ENCODE measurements at regions not wholly inside any gene's neighbourhood (a gene's known extent, or its start where the extent isn't known, plus 50 kb on each side); places are given as distances from the start of the nearest gene placed in this dataset.
"Not testable (repeated sequence)": the region's sequence is repeated elsewhere in the genome, so short reads cannot be mapped to it uniquely, and the experiment has no call there.

GRCh38 chr15:70235347-70235746 is 137.6 kb upstream of the TLE3 start:
- H3K4me3 ChIP-seq (ENCODE audit: low read depth, low read length): no peak overlapping the region
- no peak overlapping the region for H3K27ac ChIP-seq (ENCODE audit: low read depth, low read length)
- TF ChIP-seq CTCF (IDR thresholded peaks at IDR 0.05; ENCODE audit: low read depth, low read length): no peak
- CTCF ChIA-PET: no interaction called here
- DNase-seq (ENCODE audit: low read depth, low spot score): no peak
- POLR2A ChIA-PET: no interaction called here
- H3K27me3 ChIP-seq (ENCODE audit: control insufficient read depth, insufficient read depth, low read length): peaks cover 4% of the 10 kb centered on the region
- H3K9me3 ChIP-seq (ENCODE audit: control insufficient read depth, insufficient read depth, low read length): no peaks in the 10 kb centered on the region

GRCh38 chr15:70234256-70234905 is 136.7 kb upstream of the TLE3 start:
- Histone ChIP-seq H3K4me3 (ENCODE audit: low read depth, low read length) (no peak overlapping the region), H3K27me3 (ENCODE audit: control insufficient read depth, insufficient read depth, low read length) (peaks cover 8% of the 10 kb centered on the region), H3K9me3 (ENCODE audit: control insufficient read depth, insufficient read depth, low read length) (no peaks in the 10 kb centered on the region), H3K27ac (ENCODE audit: low read depth, low read length) (no peak overlapping the region)
- ChIA-PET CTCF (no interaction called here), POLR2A (no interaction called here)
- TF ChIP-seq CTCF (IDR thresholded peaks at IDR 0.05; ENCODE audit: low read depth, low read length): no peak
- no peak for DNase-seq (ENCODE audit: low read depth, low spot score)

GRCh38 chr15:70231484-70231883 is 133.8 kb upstream of the TLE3 start:
- H3K27ac ChIP-seq (ENCODE audit: low read depth, low read length): no peak overlapping the region
- DNase-seq (ENCODE audit: low read depth, low spot score): no peak
- ChIA-PET CTCF (no interaction called here), POLR2A (no interaction called here)
- no peak for TF ChIP-seq CTCF (IDR thresholded peaks at IDR 0.05; ENCODE audit: low read depth, low read length)
- H3K27me3 ChIP-seq (ENCODE audit: control insufficient read depth, insufficient read depth, low read length): peaks cover 9% of the 10 kb centered on the region
- no peaks in the 10 kb centered on the region for H3K9me3 ChIP-seq (ENCODE audit: control insufficient read depth, insufficient read depth, low read length)
- no peak overlapping the region for H3K4me3 ChIP-seq (ENCODE audit: low read depth, low read length)

- CTCF ChIA-PET; H3K27ac ChIP-seq (ENCODE audit: low read depth, low read length); POLR2A ChIA-PET; DNase-seq (ENCODE audit: low read depth, low spot score); H3K9me3 ChIP-seq (ENCODE audit: control insufficient read depth, insufficient read depth, low read length); H3K4me3 ChIP-seq (ENCODE audit: low read depth, low read length): not testable (repeated sequence)
- peaks cover 19% of the 10 kb centered on the region for H3K27me3 ChIP-seq (ENCODE audit: control insufficient read depth, insufficient read depth, low read length)
These were observed 130.2 kb upstream of the TLE3 start for GRCh38 chr15:70227918-70228317.

- no peak for DNase-seq (ENCODE audit: low read depth, low spot score)
- Histone ChIP-seq H3K9me3 (ENCODE audit: control insufficient read depth, insufficient read depth, low read length) (no peaks in the 10 kb centered on the region), H3K27me3 (ENCODE audit: control insufficient read depth, insufficient read depth, low read length) (peaks cover 19% of the 10 kb centered on the region), H3K4me3 (ENCODE audit: low read depth, low read length) (no peak overlapping the region), H3K27ac (ENCODE audit: low read depth, low read length) (no peak overlapping the region)
- ChIA-PET POLR2A (no interaction called here), CTCF (no interaction called here)
- no peak for TF ChIP-seq CTCF (IDR thresholded peaks at IDR 0.05; ENCODE audit: low read depth, low read length)
These were observed 129.4 kb upstream of the TLE3 start for GRCh38 chr15:70227147-70227546.

Data from AG04450 (cell line).